Right hindlimb (tissue), 1 donor: ENCODE measurements at regions not wholly inside any gene's neighbourhood (a gene's known extent, or its start where the extent isn't known, plus 50 kb on each side); places are given as distances from the start of the nearest gene placed in this dataset.

Experiments
- DNase-seq: peaks from one replicate; pipeline ENCODE4 v3.0.0-alpha.2; 2018

- DNase-seq, result peak; percentile 53
Observed at GRCh38 chr12:114998750-114999128, 314.8 kb upstream of the TBX3 start.

GRCh38 chr12:114998118-114998749 lies 314.3 kb upstream of the TBX3 start:
- DNase-seq, result no peak

GRCh38 chr12:114996382-114996781 lies 312.4 kb upstream of the TBX3 start:
- no peak for DNase-seq

GRCh38 chr12:114995891-114996290 lies 311.9 kb upstream of the TBX3 start:
- DNase-seq, result no peak

GRCh38 chr12:114993165-114993564 lies 309.2 kb upstream of the TBX3 start:
- DNase-seq, result no peak

GRCh38 chr12:114992443-114992842 lies 308.5 kb upstream of the TBX3 start:
- DNase-seq, result no peak

GRCh38 chr12:114990381-114990780 lies 306.4 kb upstream of the TBX3 start:
- no peak for DNase-seq

- no peak for DNase-seq
Observed at GRCh38 chr12:114986849-114987248, 302.9 kb upstream of the TBX3 start.

GRCh38 chr12:114986178-114986714 lies 302.3 kb upstream of the TBX3 start:
- DNase-seq, result no peak

GRCh38 chr12:114984634-114985061 lies 300.7 kb upstream of the TBX3 start:
- DNase-seq, result no peak

GRCh38 chr12:114982760-114983159 lies 298.8 kb upstream of the TBX3 start:
- no peak for DNase-seq

- no peak for DNase-seq
Observed at GRCh38 chr12:114981036-114981435, 297.1 kb upstream of the TBX3 start.

- DNase-seq, result no peak
Observed at GRCh38 chr12:114976959-114977358, 293.0 kb upstream of the TBX3 start.

GRCh38 chr12:114976372-114976771 lies 292.4 kb upstream of the TBX3 start:
- DNase-seq, result no peak

GRCh38 chr12:114975640-114976310 lies 291.8 kb upstream of the TBX3 start:
- DNase-seq, result peak; percentile 60

- DNase-seq, result no peak
Observed at GRCh38 chr12:114974826-114975639, 291.1 kb upstream of the TBX3 start.

GRCh38 chr12:114974333-114974732 lies 290.4 kb upstream of the TBX3 start:
- no peak for DNase-seq

- no peak for DNase-seq
Observed at GRCh38 chr12:114968727-114969126, 284.8 kb upstream of the TBX3 start.

- peak; percentile 30 for DNase-seq
Observed at GRCh38 chr12:114967151-114967550, 283.2 kb upstream of the TBX3 start.

GRCh38 chr12:114964841-114965240 lies 280.9 kb upstream of the TBX3 start:
- no peak for DNase-seq

GRCh38 chr12:114963846-114964245 lies 279.9 kb upstream of the TBX3 start:
- no peak for DNase-seq

- peak; percentile 74 for DNase-seq
Observed at GRCh38 chr12:114961491-114961890, 277.5 kb upstream of the TBX3 start.

- no peak for DNase-seq
Observed at GRCh38 chr12:114958538-114958937, 274.6 kb upstream of the TBX3 start.

- no peak for DNase-seq
Observed at GRCh38 chr12:114957225-114957624, 273.2 kb upstream of the TBX3 start.
